ENCODE measurements at regions not wholly inside any gene's neighbourhood (a gene's known extent, or its start where the extent isn't known, plus 50 kb on each side); places are given as distances from the start of the nearest gene placed in this dataset.
A peak's percentile ranks its signal among the peaks of the same experiment; 100 is the strongest.
"Not testable (repeated sequence)": the region's sequence is repeated elsewhere in the genome, so short reads cannot be mapped to it uniquely, and the experiment has no call there.

GRCh38 chr1:38651669-38652068 lies 207.9 kb downstream of the RRAGC start:
- no peaks in the 10 kb centered on the region for H3K27me3 ChIP-seq (ENCODE audit: control insufficient read depth, insufficient read depth, low read length)
- FAIRE-seq (peak; percentile 83), DNase-seq (ENCODE audit: low read depth) (peak; percentile 70)
- TF ChIP-seq CTCF (IDR thresholded peaks at IDR 0.05; ENCODE audit: insufficient read depth, low read length, severe bottlenecking): no peak
- H3K36me3 ChIP-seq (ENCODE audit: control insufficient read depth, insufficient read depth, low read length): no peaks in the 10 kb centered on the region
- H3K4me3 ChIP-seq (ENCODE audit: low read depth, low read length): no peak overlapping the region

- FAIRE-seq (no peak), DNase-seq (ENCODE audit: low read depth) (no peak)
- Histone ChIP-seq H3K4me3 (ENCODE audit: low read depth, low read length) (no peak overlapping the region), H3K27me3 (ENCODE audit: control insufficient read depth, insufficient read depth, low read length) (no peaks in the 10 kb centered on the region), H3K36me3 (ENCODE audit: control insufficient read depth, insufficient read depth, low read length) (no peaks in the 10 kb centered on the region)
- no peak for TF ChIP-seq CTCF (IDR thresholded peaks at IDR 0.05; ENCODE audit: insufficient read depth, low read length, severe bottlenecking)
These were observed 211.2 kb downstream of the RRAGC start for GRCh38 chr1:38648417-38648816.

- not testable (repeated sequence) for DNase-seq (ENCODE audit: low read depth); H3K4me3 ChIP-seq (ENCODE audit: low read depth, low read length); H3K36me3 ChIP-seq (ENCODE audit: control insufficient read depth, insufficient read depth, low read length); FAIRE-seq; H3K27me3 ChIP-seq (ENCODE audit: control insufficient read depth, insufficient read depth, low read length)
These were observed 212.2 kb downstream of the RRAGC start for GRCh38 chr1:38647341-38647740.

GRCh38 chr1:38644092-38644491 lies 215.5 kb downstream of the RRAGC start:
- FAIRE-seq: peak; percentile 55
- Histone ChIP-seq H3K27me3 (ENCODE audit: control insufficient read depth, insufficient read depth, low read length) (peaks cover 1% of the 10 kb centered on the region), H3K36me3 (ENCODE audit: control insufficient read depth, insufficient read depth, low read length) (no peaks in the 10 kb centered on the region), H3K4me3 (ENCODE audit: low read depth, low read length) (no peak overlapping the region)
- TF ChIP-seq CTCF (IDR thresholded peaks at IDR 0.05; ENCODE audit: insufficient read depth, low read length, severe bottlenecking): no peak
- no peak for DNase-seq (ENCODE audit: low read depth)

GRCh38 chr1:38641661-38642060 lies 217.9 kb downstream of the RRAGC start:
- H3K36me3 ChIP-seq (ENCODE audit: control insufficient read depth, insufficient read depth, low read length): no peaks in the 10 kb centered on the region
- peaks cover 1% of the 10 kb centered on the region for H3K27me3 ChIP-seq (ENCODE audit: control insufficient read depth, insufficient read depth, low read length)
- FAIRE-seq: no peak
- no peak for TF ChIP-seq CTCF (IDR thresholded peaks at IDR 0.05; ENCODE audit: insufficient read depth, low read length, severe bottlenecking)
- H3K4me3 ChIP-seq (ENCODE audit: low read depth, low read length): no peak overlapping the region
- no peak for DNase-seq (ENCODE audit: low read depth)

GRCh38 chr1:38640371-38640770 lies 219.2 kb downstream of the RRAGC start:
- no peak overlapping the region for H3K4me3 ChIP-seq (ENCODE audit: low read depth, low read length)
- H3K36me3 ChIP-seq (ENCODE audit: control insufficient read depth, insufficient read depth, low read length): no peaks in the 10 kb centered on the region
- FAIRE-seq: no peak
- TF ChIP-seq CTCF (IDR thresholded peaks at IDR 0.05; ENCODE audit: insufficient read depth, low read length, severe bottlenecking): no peak
- H3K27me3 ChIP-seq (ENCODE audit: control insufficient read depth, insufficient read depth, low read length): peaks cover 1% of the 10 kb centered on the region
- DNase-seq (ENCODE audit: low read depth): peak; percentile 84
